HCT116 (cell line): ENCODE measurements at regions not wholly inside any gene's neighbourhood (a gene's known extent, or its start where the extent isn't known, plus 50 kb on each side); places are given as distances from the start of the nearest gene placed in this dataset.

Experiments
- ATAC-seq: fragments of 200-7000 bp; cut with Tn5 transposase; 2 replicates; pipeline ENCODE4 v1.9.1; 2020; ENCODE audit warnings: mild to moderate bottlenecking, moderate library complexity
- BruUV-seq: library from RNA; stranded (reverse); fragments of 400-500 nt; replicated peaks from 2 replicates; lab custom pipeline; 2021; lab: Mats Ljungman, UMichigan
- CTCF ChIA-PET: fragments of 300-600 bp; sonication (Branson Sonifier 250); formaldehyde crosslinking; loops from one replicate; lab custom pipeline; 2021; ENCODE audit warnings: antibody characterized with exemption; lab: Charles Lee
- POLR2A ChIA-PET: fragments of 300-600, 350-600 bp; sonication (Branson Sonifier 250); formaldehyde crosslinking; loops from one replicate; lab custom pipeline; 2021; ENCODE audit warnings: antibody characterized with exemption; lab: Charles Lee
- RAD21 ChIA-PET, 2 experiments: fragments of 300-600 bp; sonication (Branson Sonifier 250); formaldehyde crosslinking; loops; one replicate each; lab custom pipeline; 2023; ENCODE audit warnings: low total read pairs in 2 of 2; ENCODE audit not compliant: uncharacterized antibody in 2 of 2, unreplicated experiment in 2 of 2, low non-redundant PET in 1 of 2; lab: Charles Lee
- DNase-seq: peaks from one replicate; pipeline ENCODE4 v3.0.0-alpha.2; 2010; ENCODE audit warnings: low read depth, low spot score
- H2AFZ ChIP-seq: fragments of 200-600 bp; shearing (Covaris generic), sonication (generic); 2 replicates; pipeline ENCODE4 v1.6.1; 2017; ENCODE audit warnings: low read depth, mixed run types, mixed read lengths, antibody characterized with exemption, low read length; ENCODE audit not compliant: poor library complexity, severe bottlenecking
- H3K27ac ChIP-seq: 2 replicates; pipeline ENCODE4 v1.5.1; 2012; ENCODE audit warnings: low read depth, low read length
- H3K27me3 ChIP-seq: fragments of 200-600 bp; sonication (generic); 2 replicates; pipeline ENCODE4 v1.6.1; 2016; ENCODE audit warnings: mixed run types, low read length, mixed read lengths; ENCODE audit not compliant: insufficient read depth
- H3K36me3 ChIP-seq, 2 experiments: fragments of 200-500 bp in 1 of 2; fragments of 200-600 bp in 1 of 2; sonication (Bioruptor generic) in 1 of 2; sonication (generic) in 1 of 2; 2 replicates each; pipeline versions ENCODE4 v1.5.1 to v1.6.1; 2014 to 2016; ENCODE audit warnings: low read length in 2 of 2, inconsistent platforms in 1 of 2, mixed read lengths in 1 of 2, mixed run types in 1 of 2; ENCODE audit not compliant: insufficient read depth in 2 of 2, control insufficient read depth in 1 of 2
- H3K4me1 ChIP-seq, 2 experiments: fragments of 200-600 bp in 1 of 2; sonication (generic) in 1 of 2; 2 replicates each; pipeline versions ENCODE4 v1.5.1 to v1.6.1; 2012 to 2017; ENCODE audit warnings: low read length in 2 of 2, inconsistent platforms in 1 of 2, mild to moderate bottlenecking in 1 of 2, mixed read lengths in 1 of 2, mixed run types in 1 of 2, moderate library complexity in 1 of 2; ENCODE audit not compliant: insufficient read depth in 2 of 2, control insufficient read depth in 1 of 2
- H3K4me2 ChIP-seq: fragments of 200-600 bp; sonication (generic); 2 replicates; pipeline ENCODE4 v1.6.1; 2017; ENCODE audit warnings: mixed run types, low read length, mixed read lengths
- H3K4me3 ChIP-seq, 2 experiments: fragments of 200-600 bp in 1 of 2; sonication (generic) in 1 of 2; replicated peaks in 1 of 2; 2 replicates each; pipeline ENCODE4 v1.5.1; 2011 to 2016; ENCODE audit warnings: low read length in 2 of 2, control low read depth in 1 of 2, low read depth in 1 of 2, mild to moderate bottlenecking in 1 of 2, mixed read lengths in 1 of 2, mixed run types in 1 of 2
- H3K79me2 ChIP-seq: fragments of 200-600 bp; sonication (generic); 2 replicates; pipeline ENCODE4 v1.6.1; 2017; ENCODE audit warnings: mild to moderate bottlenecking, mixed run types, low read length, moderate library complexity, mixed read lengths; ENCODE audit not compliant: insufficient read depth
- H3K9ac ChIP-seq: fragments of 200-600 bp; sonication (generic); 2 replicates; pipeline ENCODE4 v1.6.1; 2016; ENCODE audit warnings: low read length, mixed read lengths
- H3K9me2 ChIP-seq: fragments of 200-600 bp; sonication (generic), shearing (Covaris generic); 2 replicates; pipeline ENCODE4 v1.6.1; 2017; ENCODE audit warnings: mixed run types, mild to moderate bottlenecking, moderate library complexity; ENCODE audit not compliant: insufficient read depth
- H3K9me3 ChIP-seq, 2 experiments: fragments of 200-500 bp in 1 of 2; fragments of 200-600 bp in 1 of 2; sonication (Bioruptor generic) in 1 of 2; sonication (generic) in 1 of 2; 2 replicates each; pipeline ENCODE4 v1.6.1; 2014 to 2017; ENCODE audit warnings: low read length in 2 of 2, mixed read lengths in 2 of 2, inconsistent platforms in 1 of 2, low read depth in 1 of 2, mild to moderate bottlenecking in 1 of 2, mixed run types in 1 of 2, moderate library complexity in 1 of 2; ENCODE audit not compliant: control insufficient read depth in 1 of 2, insufficient read depth in 1 of 2
- H4K20me1 ChIP-seq: fragments of 200-600 bp; sonication (generic), shearing (Covaris generic); 2 replicates; pipeline ENCODE4 v1.6.1; 2017; ENCODE audit warnings: mixed run types, mild to moderate bottlenecking, moderate library complexity; ENCODE audit not compliant: insufficient read depth
- CEBPB ChIP-seq: IDR thresholded peaks from 2 replicates; pipeline ENCODE4 v1.6.1; 2012; ENCODE audit warnings: low read depth
- EGR1 ChIP-seq: IDR thresholded peaks from 2 replicates; pipeline ENCODE4 v1.6.1; 2012; ENCODE audit warnings: low read depth
- ELF1 ChIP-seq: IDR thresholded peaks from 2 replicates; pipeline ENCODE4 v1.6.1; 2012; ENCODE audit warnings: low read depth, borderline replicate concordance
- EZH2phosphoT487 ChIP-seq: fragments of 200-600 bp; IDR thresholded peaks from 2 replicates; pipeline ENCODE4 v1.6.1; 2018; ENCODE audit warnings: antibody characterized with exemption, borderline replicate concordance
- FOSL1 ChIP-seq: IDR thresholded peaks from 2 replicates; pipeline ENCODE4 v1.6.1; 2012; ENCODE audit warnings: low read depth
- JUND ChIP-seq: IDR thresholded peaks from 2 replicates; pipeline ENCODE4 v1.6.1; 2012
- POLR2A ChIP-seq: IDR thresholded peaks from 2 replicates; pipeline ENCODE4 v1.7.0; 2011; ENCODE audit warnings: borderline replicate concordance; ENCODE audit not compliant: insufficient read depth, insufficient read length; ENCODE audit errors: extremely low read depth
- POLR2AphosphoS5 ChIP-seq: IDR thresholded peaks from 2 replicates; pipeline ENCODE4 v1.6.1; 2011; ENCODE audit warnings: mild to moderate bottlenecking, low read depth, low read length, moderate library complexity
- SIN3A ChIP-seq: IDR thresholded peaks from 2 replicates; pipeline ENCODE4 v1.6.1; 2012; ENCODE audit warnings: low read depth
- SP1 ChIP-seq: IDR thresholded peaks from 2 replicates; pipeline ENCODE4 v1.6.1; 2012; ENCODE audit warnings: low read depth
- SRF ChIP-seq: IDR thresholded peaks from 2 replicates; pipeline ENCODE4 v1.6.1; 2012; ENCODE audit warnings: low read depth
- ZNF274 ChIP-seq: fragments of 200-500 bp; sonication (Bioruptor generic); IDR thresholded peaks from 2 replicates; pipeline ENCODE4 v1.6.1; 2014; ENCODE audit warnings: mild to moderate bottlenecking, low read depth, low read length, inconsistent platforms
- intact Hi-C: fragments of 100-400 bp; cut with micrococcal nuclease; formaldehyde crosslinking; loops from 2 replicates; pipeline ENCODE4 v1.10.0; 2022
- TF ChIP-seq, protein P1 (sequence below): IDR thresholded peaks from 2 replicates; pipeline ENCODE4 v1.6.1; 2011; ENCODE audit warnings: mild to moderate bottlenecking, low read length, moderate library complexity; ENCODE audit not compliant: insufficient replicate concordance; ENCODE audit errors: extremely low read depth
- TF ChIP-seq, protein P2 (sequence below), 3 experiments: fragments of 200-600 bp in 1 of 3; sonication (generic) in 1 of 3; IDR thresholded peaks in 2 of 3; conservative IDR thresholded peaks in 1 of 3; 2 replicates each; pipeline ENCODE4 v1.5.1; 2012 to 2017; ENCODE audit warnings: low read depth in 2 of 3, low read length in 2 of 3, antibody characterized with exemption in 1 of 3, borderline replicate concordance in 1 of 3, control low read depth in 1 of 3, mild to moderate bottlenecking in 1 of 3, mixed read lengths in 1 of 3, mixed run types in 1 of 3, moderate library complexity in 1 of 3; ENCODE audit not compliant: insufficient read depth in 1 of 3
- TF ChIP-seq, protein P3 (sequence below): IDR thresholded peaks from 2 replicates; pipeline ENCODE4 v1.6.1; 2012

GRCh38 chr6:170095273-170095981 is 195.5 kb downstream of the DLL1 start (continued):
- TF ChIP-seq POLR2AphosphoS5: no peak
- TF ChIP-seq CEBPB: no peak

DNA sequence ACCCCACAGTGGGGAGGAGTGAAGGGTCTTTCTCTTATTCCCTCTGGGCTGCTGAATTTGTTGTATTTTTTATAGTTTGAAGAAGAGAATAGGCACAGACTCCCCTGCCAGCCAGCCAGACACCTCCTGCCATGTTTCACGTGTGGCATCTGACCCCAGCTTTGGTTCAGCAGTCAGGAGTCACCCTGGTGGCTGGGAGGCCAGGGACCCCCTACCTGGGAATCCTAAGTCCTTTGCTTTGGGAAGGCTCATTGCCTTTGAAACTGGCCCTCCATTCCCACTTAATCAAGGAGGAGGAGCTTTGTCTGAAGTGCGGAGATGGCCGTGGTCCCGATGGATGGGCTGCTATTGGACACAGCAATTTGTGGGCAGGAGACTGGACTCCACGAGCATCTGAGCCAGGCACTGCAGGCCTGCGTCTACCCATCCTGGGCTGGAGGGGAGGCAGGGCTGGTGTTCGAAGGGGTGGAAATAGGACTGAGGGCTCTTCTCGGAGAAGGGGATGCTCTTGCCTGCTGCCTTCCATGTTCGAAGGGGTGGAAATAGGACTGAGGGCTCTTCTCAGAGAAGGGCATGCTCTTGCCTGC is 196.1 kb downstream of the DLL1 start:
- ChIA-PET CTCF (no interaction called here), RAD21 (no interaction called here), POLR2A (no interaction called here)
- no peaks in the 10 kb centered on the region for H3K27me3 ChIP-seq
- H3K4me3 ChIP-seq: no peak overlapping the region
- no peaks in the 10 kb centered on the region for H3K4me1 ChIP-seq
- TF ChIP-seq, protein P1, sequence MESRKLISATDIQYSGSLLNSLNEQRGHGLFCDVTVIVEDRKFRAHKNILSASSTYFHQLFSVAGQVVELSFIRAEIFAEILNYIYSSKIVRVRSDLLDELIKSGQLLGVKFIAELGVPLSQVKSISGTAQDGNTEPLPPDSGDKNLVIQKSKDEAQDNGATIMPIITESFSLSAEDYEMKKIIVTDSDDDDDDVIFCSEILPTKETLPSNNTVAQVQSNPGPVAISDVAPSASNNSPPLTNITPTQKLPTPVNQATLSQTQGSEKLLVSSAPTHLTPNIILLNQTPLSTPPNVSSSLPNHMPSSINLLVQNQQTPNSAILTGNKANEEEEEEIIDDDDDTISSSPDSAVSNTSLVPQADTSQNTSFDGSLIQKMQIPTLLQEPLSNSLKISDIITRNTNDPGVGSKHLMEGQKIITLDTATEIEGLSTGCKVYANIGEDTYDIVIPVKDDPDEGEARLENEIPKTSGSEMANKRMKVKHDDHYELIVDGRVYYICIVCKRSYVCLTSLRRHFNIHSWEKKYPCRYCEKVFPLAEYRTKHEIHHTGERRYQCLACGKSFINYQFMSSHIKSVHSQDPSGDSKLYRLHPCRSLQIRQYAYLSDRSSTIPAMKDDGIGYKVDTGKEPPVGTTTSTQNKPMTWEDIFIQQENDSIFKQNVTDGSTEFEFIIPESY: no peak
- TF ChIP-seq SP1: no peak
- no peak for TF ChIP-seq POLR2A
- TF ChIP-seq JUND: no peak
- TF ChIP-seq ZNF274: no peak
- no peak for TF ChIP-seq EZH2phosphoT487
- no peak for TF ChIP-seq POLR2AphosphoS5
- TF ChIP-seq, protein P2, sequence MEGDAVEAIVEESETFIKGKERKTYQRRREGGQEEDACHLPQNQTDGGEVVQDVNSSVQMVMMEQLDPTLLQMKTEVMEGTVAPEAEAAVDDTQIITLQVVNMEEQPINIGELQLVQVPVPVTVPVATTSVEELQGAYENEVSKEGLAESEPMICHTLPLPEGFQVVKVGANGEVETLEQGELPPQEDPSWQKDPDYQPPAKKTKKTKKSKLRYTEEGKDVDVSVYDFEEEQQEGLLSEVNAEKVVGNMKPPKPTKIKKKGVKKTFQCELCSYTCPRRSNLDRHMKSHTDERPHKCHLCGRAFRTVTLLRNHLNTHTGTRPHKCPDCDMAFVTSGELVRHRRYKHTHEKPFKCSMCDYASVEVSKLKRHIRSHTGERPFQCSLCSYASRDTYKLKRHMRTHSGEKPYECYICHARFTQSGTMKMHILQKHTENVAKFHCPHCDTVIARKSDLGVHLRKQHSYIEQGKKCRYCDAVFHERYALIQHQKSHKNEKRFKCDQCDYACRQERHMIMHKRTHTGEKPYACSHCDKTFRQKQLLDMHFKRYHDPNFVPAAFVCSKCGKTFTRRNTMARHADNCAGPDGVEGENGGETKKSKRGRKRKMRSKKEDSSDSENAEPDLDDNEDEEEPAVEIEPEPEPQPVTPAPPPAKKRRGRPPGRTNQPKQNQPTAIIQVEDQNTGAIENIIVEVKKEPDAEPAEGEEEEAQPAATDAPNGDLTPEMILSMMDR (IDR thresholded peaks at IDR 0.05 in 2 of 3, conservative IDR thresholded peaks at IDR 0.05 in 1 of 3; ENCODE audit: borderline replicate concordance in 1 of 3, insufficient read depth in 1 of 3, low read depth in 2 of 3, low read length in 2 of 3): no peak
- TF ChIP-seq, protein P3, sequence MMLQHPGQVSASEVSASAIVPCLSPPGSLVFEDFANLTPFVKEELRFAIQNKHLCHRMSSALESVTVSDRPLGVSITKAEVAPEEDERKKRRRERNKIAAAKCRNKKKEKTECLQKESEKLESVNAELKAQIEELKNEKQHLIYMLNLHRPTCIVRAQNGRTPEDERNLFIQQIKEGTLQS: no peak
- no peak for TF ChIP-seq SIN3A
- no peak for TF ChIP-seq EGR1
- no peak for TF ChIP-seq FOSL1
- no peak for TF ChIP-seq SRF
- TF ChIP-seq ELF1: no peak
- intact Hi-C loops: no loop called here
- BruUV-seq: no TSS peak
- ATAC-seq: no peak
- no peak overlapping the region for H2AFZ ChIP-seq
- no peaks in the 10 kb centered on the region for H3K36me3 ChIP-seq
- H3K9ac ChIP-seq: no peak overlapping the region
- no peaks in the 10 kb centered on the region for H3K9me2 ChIP-seq
- no peak for DNase-seq
- H4K20me1 ChIP-seq: no peaks in the 10 kb centered on the region
- H3K27ac ChIP-seq: no peak overlapping the region
- no peaks in the 10 kb centered on the region for H3K9me3 ChIP-seq
- no peaks in the 10 kb centered on the region for H3K79me2 ChIP-seq
- H3K4me2 ChIP-seq: no peak overlapping the region
